H1 (cell line): ENCODE measurements at regions not wholly inside any gene's neighbourhood (a gene's known extent, or its start where the extent isn't known, plus 50 kb on each side); places are given as distances from the start of the nearest gene placed in this dataset.

Source experiments
- ATF3 ChIP-seq: IDR thresholded peaks from 2 replicates; pipeline ENCODE4 v1.6.1; 2011; ENCODE audit warnings: low read depth, mild to moderate bottlenecking, low read length; ENCODE audit not compliant: insufficient read depth
- BRCA1 ChIP-seq: IDR thresholded peaks from 2 replicates; pipeline ENCODE4 v1.6.1; 2012; ENCODE audit warnings: low read depth, low read length, improper control_type of control experiment
- CBX5 ChIP-seq: fragments of 300-800, 300-1000 bp; sonication (generic); IDR thresholded peaks from 2 replicates; pipeline ENCODE4 v1.7.1; 2016; ENCODE audit warnings: antibody characterized with exemption, low read length, low read depth
- CHD7 ChIP-seq: fragments of 300-600 bp; sonication (generic); IDR thresholded peaks from 2 replicates; pipeline ENCODE4 v1.7.1; 2012; ENCODE audit warnings: low read length, moderate library complexity, mild to moderate bottlenecking, inconsistent platforms; ENCODE audit not compliant: insufficient replicate concordance
- CREB1 ChIP-seq: IDR thresholded peaks from 2 replicates; pipeline ENCODE4 v1.6.1; 2012; ENCODE audit warnings: inconsistent platforms
- CTCF ChIP-seq, 3 experiments: IDR thresholded peaks; 1 replicate in 2 of 3; 2 replicates in 1 of 3; pipeline versions ENCODE4 v1.5.1 to v1.6.1; 2011; ENCODE audit warnings: low read length in 3 of 3, mild to moderate bottlenecking in 3 of 3, inconsistent platforms in 2 of 3, low read depth in 1 of 3, moderate library complexity in 1 of 3; ENCODE audit not compliant: insufficient read depth in 1 of 3; ENCODE audit errors: control extremely low read depth in 1 of 3
- EP300 ChIP-seq, 2 experiments: IDR thresholded peaks; 1 replicate in 1 of 2; 2 replicates in 1 of 2; pipeline ENCODE4 v1.6.1; 2011 to 2012; ENCODE audit warnings: low read depth in 2 of 2, low read length in 2 of 2, mild to moderate bottlenecking in 2 of 2, borderline replicate concordance in 1 of 2, inconsistent platforms in 1 of 2, moderate library complexity in 1 of 2
- GABPA ChIP-seq: IDR thresholded peaks from 2 replicates; pipeline ENCODE4 v1.6.1; 2011; ENCODE audit warnings: mild to moderate bottlenecking, low read length, moderate library complexity, borderline replicate concordance; ENCODE audit not compliant: insufficient read depth
- NANOG ChIP-seq: IDR thresholded peaks from 2 replicates; pipeline ENCODE4 v1.6.1; 2011; ENCODE audit warnings: low read length, low read depth, mild to moderate bottlenecking, inconsistent platforms; ENCODE audit not compliant: insufficient read depth, poor library complexity, severe bottlenecking
- PHF8 ChIP-seq: fragments of 200-600 bp; sonication (generic); conservative IDR thresholded peaks from 2 replicates; pipeline ENCODE4 v1.7.1; 2012; ENCODE audit warnings: low read depth, mild to moderate bottlenecking, inconsistent platforms, low read length, moderate library complexity
- POLR2A ChIP-seq, 2 experiments: IDR thresholded peaks; 1 replicate in 1 of 2; 2 replicates in 1 of 2; pipeline ENCODE4 v1.6.1; 2011; ENCODE audit warnings: low read depth in 2 of 2, low read length in 2 of 2, mild to moderate bottlenecking in 2 of 2; ENCODE audit errors: control extremely low read depth in 1 of 2
- RNF2 ChIP-seq: fragments of 200-900, 300-1000 bp; sonication (generic); IDR thresholded peaks from 2 replicates; pipeline ENCODE4 v1.7.1; 2016; ENCODE audit warnings: borderline replicate concordance, low read depth, mild to moderate bottlenecking, antibody characterized with exemption, low read length; ENCODE audit not compliant: poor library complexity, severe bottlenecking; ENCODE audit errors: missing control alignments
- TAF1 ChIP-seq: IDR thresholded peaks from 2 replicates; pipeline ENCODE4 v1.6.1; 2011; ENCODE audit warnings: mild to moderate bottlenecking, low read depth, low read length
- YY1 ChIP-seq: IDR thresholded peaks from 2 replicates; pipeline ENCODE4 v1.6.1; 2011; ENCODE audit warnings: low read depth, mild to moderate bottlenecking, low read length

GRCh38 chr5:42252306-42252705 lies 170.9 kb upstream of the GHR start:
- TF ChIP-seq NANOG (no peak), POLR2A (IDR thresholded peaks at IDR 0.05; ENCODE audit: control extremely low read depth in 1 of 2, low read depth in 2 of 2, low read length in 2 of 2) (no peak), CHD7 (no peak), RNF2 (no peak), CTCF (IDR thresholded peaks at IDR 0.05; ENCODE audit: control extremely low read depth in 1 of 3, insufficient read depth in 1 of 3, low read depth in 1 of 3, low read length in 3 of 3) (no peak), ATF3 (no peak), GABPA (no peak), PHF8 (no peak), CBX5 (no peak), BRCA1 (no peak), TAF1 (no peak), EP300 (IDR thresholded peaks at IDR 0.05; ENCODE audit: borderline replicate concordance in 1 of 2, low read depth in 2 of 2, low read length in 2 of 2) (no peak), YY1 (no peak), CREB1 (no peak)
